Prostate gland (tissue), 2 donors: ENCODE measurements at regions not wholly inside any gene's neighbourhood (a gene's known extent, or its start where the extent isn't known, plus 50 kb on each side); places are given as distances from the start of the nearest gene placed in this dataset.

Experiments
- DNase-seq: peaks from one replicate; pipeline ENCODE4 v3.0.0-alpha.2; 2019; ENCODE audit warnings: low spot score
- H3K27ac ChIP-seq, 2 donors: fragments of 200-600 bp; sonication (generic); 2 replicates each; pipeline ENCODE4 v1.5.1; 2017 to 2019
- H3K27me3 ChIP-seq: fragments of 200-600 bp; sonication (generic); replicated peaks from 2 replicates; pipeline ENCODE4 v1.5.1; 2019; ENCODE audit not compliant: insufficient read depth
- H3K36me3 ChIP-seq, 2 donors: fragments of 200-600 bp; sonication (generic); 1 replicate in 1 of 2; 2 replicates in 1 of 2; pipeline versions ENCODE4 v1.5.1 to v1.8.1; 2017 to 2019
- H3K4me1 ChIP-seq: fragments of 200-600 bp; sonication (generic); replicated peaks from 2 replicates; pipeline ENCODE4 v1.5.1; 2019
- H3K4me3 ChIP-seq, 2 donors: fragments of 200-600 bp; sonication (generic); 2 replicates each; pipeline ENCODE4 v1.5.1; 2017 to 2019
- H3K9me3 ChIP-seq: fragments of 200-600 bp; sonication (generic); 2 replicates; pipeline ENCODE4 v1.5.1; 2017
- POLR2A ChIP-seq: fragments of 450-650 bp; IDR thresholded peaks from one replicate; pipeline ENCODE4 v1.6.1; 2016; ENCODE audit warnings: antibody characterized with exemption, mild to moderate bottlenecking
- POLR2AphosphoS5 ChIP-seq: sonication (generic); formaldehyde crosslinking; IDR thresholded peaks from one replicate; pipeline ENCODE4 v1.6.1; 2017; ENCODE audit warnings: antibody characterized with exemption
- WGBS: methylation state at CpG from one replicate; pipeline ENCODE4 v1.1.5; 2018; 5-methylcytosine and 5-hydroxymethylcytosine counted together
- intact Hi-C: fragments of 100-400 bp; cut with DNase I; formaldehyde crosslinking; loops from one replicate; pipeline ENCODE4 v1.14.2; 2022
- TF ChIP-seq, protein P1 (sequence below), 4 experiments: fragments of 200-600 bp in 2 of 4; fragments of 450-650 bp in 2 of 4; sonication (generic) in 2 of 4; IDR thresholded peaks; 1 replicate in 3 of 4; 2 replicates in 1 of 4; pipeline ENCODE4 v1.5.1; 2016 to 2019; ENCODE audit warnings: antibody characterized with exemption in 4 of 4, mild to moderate bottlenecking in 2 of 4, moderate library complexity in 2 of 4

GRCh38 chr13:74077375-74077774 lies 56.8 kb downstream of the KLF12 start:
- Histone ChIP-seq H3K27ac (no peak overlapping the region), H3K27me3 (no peaks in the 10 kb centered on the region), H3K36me3 (no peaks in the 10 kb centered on the region), H3K4me1 (no peaks in the 10 kb centered on the region), H3K9me3 (no peaks in the 10 kb centered on the region), H3K4me3 (no peak overlapping the region)
- 61% methylated on average over 2 of the region's 2 CpGs for WGBS
- intact Hi-C loops: no loop called here
- TF ChIP-seq POLR2AphosphoS5 (no peak), POLR2A (no peak)
- TF ChIP-seq, protein P1, sequence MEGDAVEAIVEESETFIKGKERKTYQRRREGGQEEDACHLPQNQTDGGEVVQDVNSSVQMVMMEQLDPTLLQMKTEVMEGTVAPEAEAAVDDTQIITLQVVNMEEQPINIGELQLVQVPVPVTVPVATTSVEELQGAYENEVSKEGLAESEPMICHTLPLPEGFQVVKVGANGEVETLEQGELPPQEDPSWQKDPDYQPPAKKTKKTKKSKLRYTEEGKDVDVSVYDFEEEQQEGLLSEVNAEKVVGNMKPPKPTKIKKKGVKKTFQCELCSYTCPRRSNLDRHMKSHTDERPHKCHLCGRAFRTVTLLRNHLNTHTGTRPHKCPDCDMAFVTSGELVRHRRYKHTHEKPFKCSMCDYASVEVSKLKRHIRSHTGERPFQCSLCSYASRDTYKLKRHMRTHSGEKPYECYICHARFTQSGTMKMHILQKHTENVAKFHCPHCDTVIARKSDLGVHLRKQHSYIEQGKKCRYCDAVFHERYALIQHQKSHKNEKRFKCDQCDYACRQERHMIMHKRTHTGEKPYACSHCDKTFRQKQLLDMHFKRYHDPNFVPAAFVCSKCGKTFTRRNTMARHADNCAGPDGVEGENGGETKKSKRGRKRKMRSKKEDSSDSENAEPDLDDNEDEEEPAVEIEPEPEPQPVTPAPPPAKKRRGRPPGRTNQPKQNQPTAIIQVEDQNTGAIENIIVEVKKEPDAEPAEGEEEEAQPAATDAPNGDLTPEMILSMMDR (IDR thresholded peaks at IDR 0.05): no peak
- DNase-seq: no peak

DNA sequence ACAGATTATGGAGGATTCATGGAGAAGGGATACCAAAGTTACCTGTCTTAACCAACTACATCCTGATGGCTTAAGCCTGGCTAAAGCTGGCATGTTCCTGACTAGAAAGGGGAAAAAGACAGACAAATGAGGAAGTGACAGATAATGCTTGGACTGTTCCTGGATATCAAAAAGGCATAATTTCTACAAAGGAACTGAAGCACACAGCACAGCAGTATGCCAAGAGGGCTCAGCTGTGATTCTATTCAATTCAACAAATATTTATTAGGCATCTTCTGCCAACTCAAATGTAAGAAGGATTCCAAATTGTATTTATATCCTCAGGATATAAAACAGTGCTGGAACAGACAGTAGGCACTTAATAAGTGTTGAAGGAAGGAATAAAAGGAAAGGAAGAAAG lies 59.5 kb downstream of the KLF12 start:
- intact Hi-C loops: no loop called here
- Histone ChIP-seq H3K4me3 (no peak overlapping the region), H3K9me3 (no peaks in the 10 kb centered on the region), H3K4me1 (no peaks in the 10 kb centered on the region), H3K27ac (no peak overlapping the region), H3K27me3 (no peaks in the 10 kb centered on the region), H3K36me3 (no peaks in the 10 kb centered on the region)
- DNase-seq: no peak
- TF ChIP-seq, protein P1 (IDR thresholded peaks at IDR 0.05): no peak
- no peak for TF ChIP-seq POLR2AphosphoS5

- Histone ChIP-seq H3K27me3 (no peaks in the 10 kb centered on the region), H3K4me3 (no peak overlapping the region), H3K4me1 (no peaks in the 10 kb centered on the region), H3K27ac (no peak overlapping the region), H3K9me3 (no peaks in the 10 kb centered on the region), H3K36me3 (no peaks in the 10 kb centered on the region)
- 90% methylated on average over 1 of the region's 1 CpG for WGBS
- no peak for DNase-seq
- no peak for TF ChIP-seq POLR2A
- no peak for TF ChIP-seq POLR2AphosphoS5
- TF ChIP-seq, protein P1 (IDR thresholded peaks at IDR 0.05): no peak
- intact Hi-C loops: no loop called here
These were observed 60.9 kb downstream of the KLF12 start for GRCh38 chr13:74073274-74073673.

GRCh38 chr13:74070513-74070912 lies 63.7 kb downstream of the KLF12 start:
- 100% methylated on average over 1 of the region's 1 CpG for WGBS
- no peak for DNase-seq
- intact Hi-C loops: no loop called here
- H3K4me3 ChIP-seq: no peak overlapping the region
- no peaks in the 10 kb centered on the region for H3K27me3 ChIP-seq
- H3K9me3 ChIP-seq: no peaks in the 10 kb centered on the region
- TF ChIP-seq POLR2AphosphoS5 (no peak), POLR2A (no peak)
- TF ChIP-seq, protein P1 (IDR thresholded peaks at IDR 0.05): no peak
- no peaks in the 10 kb centered on the region for H3K4me1 ChIP-seq
- no peak overlapping the region for H3K27ac ChIP-seq
- H3K36me3 ChIP-seq: no peaks in the 10 kb centered on the region

DNA sequence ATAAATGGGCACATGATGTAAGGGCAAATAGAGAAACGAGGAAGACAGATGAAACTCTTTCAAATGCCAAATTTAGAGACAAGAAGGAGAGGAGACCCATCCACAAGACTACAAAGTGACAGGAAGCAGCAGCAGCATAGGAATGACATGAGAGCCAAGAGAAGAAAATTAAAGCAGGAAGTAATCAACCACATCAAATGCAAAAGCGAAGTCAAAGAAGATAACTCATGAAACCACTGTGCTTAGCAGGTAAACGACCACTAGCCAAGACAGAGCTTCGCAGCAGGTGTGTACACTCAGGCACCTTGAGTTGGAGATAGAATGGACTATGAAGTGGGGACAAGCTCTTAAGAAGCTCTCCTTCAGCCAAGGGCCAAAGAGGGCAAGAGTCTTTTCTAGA lies 64.1 kb downstream of the KLF12 start:
- H3K36me3 ChIP-seq: no peaks in the 10 kb centered on the region
- no peaks in the 10 kb centered on the region for H3K4me1 ChIP-seq
- intact Hi-C loops: no loop called here
- DNase-seq: no peak
- 72% methylated on average over 4 of the region's 4 CpGs for WGBS
- no peaks in the 10 kb centered on the region for H3K9me3 ChIP-seq
- H3K27me3 ChIP-seq: no peaks in the 10 kb centered on the region
- H3K27ac ChIP-seq: no peak overlapping the region
- H3K4me3 ChIP-seq: no peak overlapping the region
- no peak for TF ChIP-seq POLR2A
- TF ChIP-seq, protein P1 (IDR thresholded peaks at IDR 0.05): no peak
- TF ChIP-seq POLR2AphosphoS5: no peak
